ENCODE measurements at regions not wholly inside any gene's neighbourhood (a gene's known extent, or its start where the extent isn't known, plus 50 kb on each side); places are given as distances from the start of the nearest gene placed in this dataset.
"Not testable (repeated sequence)": the region's sequence is repeated elsewhere in the genome, so short reads cannot be mapped to it uniquely, and the experiment has no call there.

DNA sequence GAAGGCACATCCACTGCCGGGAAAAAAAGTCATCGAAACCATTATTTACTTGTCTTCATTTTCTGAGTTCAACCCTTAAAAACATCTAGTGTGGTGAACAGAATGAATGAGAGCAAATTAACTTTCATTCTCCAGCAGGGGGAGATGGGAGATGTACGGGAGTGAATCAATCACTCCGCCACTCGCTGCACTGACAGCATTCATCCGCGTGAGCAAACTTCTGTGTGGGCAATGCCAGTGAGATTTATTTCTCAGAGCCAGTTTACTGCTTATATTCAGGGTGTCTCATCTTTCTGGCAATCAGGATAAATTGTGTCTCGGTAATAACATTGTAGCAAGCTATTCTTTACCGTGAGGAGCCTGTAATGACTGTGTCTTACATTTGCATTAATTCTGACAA, 463.6 kb upstream of the MIS18BP1 start:
- no peak for DNase-seq (ENCODE audit: low spot score)

DNA sequence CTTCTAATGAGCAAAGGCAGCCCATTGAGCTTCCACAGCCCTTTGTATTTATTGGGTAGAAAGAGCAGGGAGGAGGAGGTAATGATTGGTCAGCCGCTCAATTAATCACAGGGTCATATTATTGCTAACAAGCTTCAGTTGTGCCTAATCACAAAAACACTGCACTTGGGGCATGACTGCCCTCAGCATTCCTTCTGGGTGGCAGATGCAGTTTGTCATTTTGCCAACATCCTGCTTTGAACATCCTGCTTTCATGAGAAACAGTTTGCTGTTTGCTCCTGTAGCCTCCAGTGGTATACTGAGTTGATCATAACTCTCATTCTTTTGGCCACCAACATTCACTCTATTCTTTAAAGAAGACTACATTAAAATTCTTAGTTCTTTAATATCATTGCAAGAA, 462.9 kb upstream of the MIS18BP1 start:
- DNase-seq (ENCODE audit: low spot score) = no peak

DNA sequence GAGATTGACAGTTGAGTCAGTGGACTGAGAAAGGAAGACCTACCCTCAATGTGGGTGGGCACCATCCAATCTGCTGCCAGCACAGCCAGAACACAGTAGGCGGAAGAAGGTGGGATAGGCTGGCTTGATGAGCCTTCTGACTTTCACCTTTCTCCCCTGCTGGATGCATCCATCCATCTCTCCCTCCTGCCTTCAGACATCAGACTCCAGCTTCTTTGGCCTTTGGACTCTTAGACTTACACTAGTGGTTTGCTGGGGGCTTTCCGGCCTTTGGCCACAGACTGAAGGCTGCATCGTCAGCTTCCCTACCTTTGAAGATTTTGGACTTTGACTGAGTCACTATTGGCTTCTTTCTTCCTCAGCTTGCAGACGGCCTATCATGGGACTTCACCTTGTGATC, 456.5 kb upstream of the MIS18BP1 start:
- DNase-seq (ENCODE audit: low spot score) = no peak

DNA sequence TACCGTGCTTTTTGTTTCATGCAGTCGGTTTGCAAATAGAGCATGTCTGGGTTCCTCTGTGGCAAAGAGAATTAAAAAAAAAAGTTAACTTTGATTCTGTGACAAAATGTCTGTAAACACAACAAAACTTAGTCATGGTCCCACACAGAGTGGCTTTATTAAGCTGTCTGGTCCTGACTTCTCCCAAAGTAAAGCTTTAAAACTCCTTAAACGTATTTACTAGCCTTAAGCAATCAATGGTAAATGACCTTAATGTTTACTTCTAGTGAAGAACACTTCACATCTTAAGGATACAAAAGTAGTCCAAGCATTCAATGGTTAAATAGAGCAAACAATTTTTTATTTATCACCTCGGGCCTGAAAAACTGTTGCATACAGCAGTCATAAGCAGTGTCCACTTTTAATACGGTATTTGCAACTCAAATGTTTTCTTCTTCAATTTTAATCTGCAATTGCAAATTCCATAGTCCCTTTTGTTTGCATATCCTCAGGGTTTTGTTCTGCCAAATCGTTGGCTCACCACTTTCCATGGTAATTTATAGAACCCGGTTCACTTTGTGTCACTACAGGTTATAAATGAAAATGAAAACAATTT, 453.0 kb upstream of the MIS18BP1 start:
- DNase-seq (ENCODE audit: low spot score) = no peak

DNA sequence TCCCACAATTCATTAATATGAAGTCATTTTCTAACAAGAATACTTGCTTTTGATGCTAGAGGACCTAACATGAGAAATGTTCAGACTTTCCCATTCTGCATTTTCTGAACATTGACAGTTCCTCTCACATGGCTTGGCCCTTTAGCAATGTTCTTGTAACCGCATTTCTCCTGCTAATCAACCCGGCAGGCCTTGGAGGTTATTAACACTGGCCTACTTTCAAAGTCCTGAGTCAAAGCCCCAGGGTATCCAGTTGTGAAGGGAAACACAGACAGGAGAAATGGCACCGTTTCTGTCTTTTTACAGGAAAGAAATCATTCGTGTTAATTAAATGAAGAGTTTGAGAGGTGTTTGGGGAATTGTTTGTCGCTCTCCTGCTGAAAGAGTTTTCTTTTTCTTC, 446.5 kb upstream of the MIS18BP1 start:
- no peak for DNase-seq (ENCODE audit: low spot score)

DNA sequence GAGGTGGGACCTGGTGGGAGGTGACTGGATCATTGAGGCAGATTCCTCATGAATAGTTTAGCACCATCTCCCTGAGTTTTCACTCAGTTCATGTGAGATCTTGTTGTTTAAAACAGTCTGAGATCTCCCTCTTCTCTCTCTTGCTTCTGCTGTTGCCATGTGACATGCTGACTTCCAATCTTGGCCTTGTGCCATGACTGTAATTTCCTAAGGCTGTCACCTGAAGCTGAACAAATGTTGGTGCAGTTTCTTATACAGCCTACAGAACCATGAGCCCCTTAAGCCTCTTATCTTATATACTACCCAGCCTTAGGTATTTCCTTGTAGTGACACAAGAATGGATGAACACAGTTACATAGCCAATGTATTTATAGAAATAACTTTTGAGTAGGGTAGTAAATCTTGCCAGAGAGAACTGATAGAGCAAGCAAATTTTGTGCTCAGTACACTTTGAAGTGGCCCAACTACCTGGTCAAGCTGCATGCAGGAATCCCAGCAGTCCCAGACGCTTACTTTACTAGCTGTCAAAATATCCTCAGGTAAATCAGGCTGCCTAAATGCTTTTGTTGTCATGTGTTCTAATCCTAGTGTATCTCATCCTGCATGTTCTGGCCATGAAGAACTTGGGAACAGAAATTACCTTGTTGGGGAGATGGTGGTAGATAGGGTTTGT, 445.6 kb upstream of the MIS18BP1 start:
- no peak for DNase-seq (ENCODE audit: low spot score)

DNA sequence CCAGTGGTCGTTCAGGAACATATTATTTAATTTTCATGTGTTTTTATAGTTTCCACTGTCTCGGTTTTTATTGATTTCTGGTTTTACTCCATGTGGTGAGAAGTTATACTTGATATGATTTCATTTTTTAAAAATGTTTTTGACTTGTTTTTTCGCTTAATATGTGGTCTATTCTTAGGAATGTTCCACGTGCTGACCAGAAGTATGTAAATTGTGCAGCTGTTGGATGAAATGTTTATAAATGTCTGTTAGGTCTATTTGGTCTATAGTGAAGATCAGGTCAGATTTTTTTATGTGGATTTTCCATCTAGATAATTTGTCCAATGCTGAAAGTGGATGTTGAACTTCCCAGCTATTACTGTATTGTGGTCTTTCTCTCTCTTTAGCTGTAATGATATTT, 433.8 kb upstream of the MIS18BP1 start:
- DNase-seq (ENCODE audit: low spot score) = no peak

DNA sequence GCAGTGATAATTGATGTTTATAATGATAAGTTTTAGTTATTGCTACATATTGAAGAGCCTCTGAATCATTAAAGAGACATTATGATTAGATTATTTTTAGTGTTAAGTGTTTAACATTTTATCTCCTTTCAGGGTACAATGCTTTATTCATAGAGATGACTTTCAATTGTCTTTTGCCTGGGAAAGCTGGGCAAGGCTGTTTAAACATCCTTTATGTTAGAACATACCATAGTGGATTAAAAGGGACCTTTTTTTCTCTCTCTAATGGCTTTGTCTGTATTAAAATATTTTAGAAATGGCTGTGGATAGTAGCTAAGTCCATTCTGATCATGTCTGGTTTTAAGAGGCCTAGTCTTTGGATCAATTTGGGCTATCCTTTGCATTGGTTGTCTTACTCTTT, 427.5 kb upstream of the MIS18BP1 start:
- no peak for DNase-seq (ENCODE audit: low spot score)

DNA sequence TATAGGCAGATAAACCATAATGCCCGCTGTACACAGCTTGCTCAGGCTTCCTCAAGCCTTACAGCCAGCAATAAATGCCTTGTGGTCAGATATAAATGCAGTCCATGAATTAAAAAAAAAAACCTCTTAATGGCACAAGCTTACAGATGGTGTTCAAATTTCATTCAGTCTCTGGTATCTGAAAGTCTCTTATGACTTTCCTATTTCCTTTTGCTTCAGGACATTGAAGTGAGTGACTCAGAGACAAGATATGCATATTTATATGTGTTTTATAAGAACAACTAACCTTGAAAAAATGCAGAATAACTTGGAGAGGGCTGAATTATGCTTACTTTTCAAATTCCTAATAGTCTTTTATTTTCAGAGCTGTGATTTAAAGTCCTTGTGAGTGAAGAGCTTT, 426.9 kb upstream of the MIS18BP1 start:
- DNase-seq (ENCODE audit: low spot score) = no peak

DNA sequence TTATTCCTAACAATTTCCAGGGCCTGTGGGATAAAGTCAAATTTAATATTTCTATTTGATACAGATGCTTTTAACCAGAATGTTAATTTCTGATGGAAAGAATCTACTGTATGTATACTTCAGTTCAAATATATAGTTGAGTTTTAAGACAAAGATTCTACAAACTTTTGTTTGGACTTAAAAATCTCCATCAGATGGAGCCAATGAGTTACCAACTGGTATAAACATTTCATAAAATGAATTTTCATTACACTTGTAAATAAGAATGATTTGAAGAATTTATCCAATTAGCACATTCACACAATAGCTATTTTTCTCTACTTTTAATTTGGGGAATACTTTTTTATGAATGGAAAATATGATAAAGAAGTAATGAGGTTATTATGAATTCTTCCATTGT, 425.2 kb upstream of the MIS18BP1 start:
- no peak for DNase-seq (ENCODE audit: low spot score)

DNA sequence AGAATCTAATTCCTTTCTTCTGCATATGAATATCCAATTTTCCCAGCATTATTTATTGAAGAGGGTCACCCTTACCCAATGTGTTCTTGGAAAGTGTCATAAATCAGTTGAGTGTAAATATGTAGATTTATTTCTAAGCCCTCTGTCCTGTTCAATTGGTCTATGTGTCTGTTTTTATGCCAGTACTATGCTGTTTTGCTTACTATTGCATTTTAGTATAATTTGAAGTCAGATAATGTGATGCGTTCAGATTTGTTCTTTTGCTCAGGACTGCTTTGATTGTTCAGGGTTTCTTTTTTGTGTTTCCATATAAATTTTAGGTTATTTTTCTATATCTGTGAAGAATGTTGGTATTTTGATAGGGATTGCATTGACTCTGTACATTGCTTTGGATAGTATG, 420.4 kb upstream of the MIS18BP1 start:
- DNase-seq (ENCODE audit: low spot score) = no peak

DNA sequence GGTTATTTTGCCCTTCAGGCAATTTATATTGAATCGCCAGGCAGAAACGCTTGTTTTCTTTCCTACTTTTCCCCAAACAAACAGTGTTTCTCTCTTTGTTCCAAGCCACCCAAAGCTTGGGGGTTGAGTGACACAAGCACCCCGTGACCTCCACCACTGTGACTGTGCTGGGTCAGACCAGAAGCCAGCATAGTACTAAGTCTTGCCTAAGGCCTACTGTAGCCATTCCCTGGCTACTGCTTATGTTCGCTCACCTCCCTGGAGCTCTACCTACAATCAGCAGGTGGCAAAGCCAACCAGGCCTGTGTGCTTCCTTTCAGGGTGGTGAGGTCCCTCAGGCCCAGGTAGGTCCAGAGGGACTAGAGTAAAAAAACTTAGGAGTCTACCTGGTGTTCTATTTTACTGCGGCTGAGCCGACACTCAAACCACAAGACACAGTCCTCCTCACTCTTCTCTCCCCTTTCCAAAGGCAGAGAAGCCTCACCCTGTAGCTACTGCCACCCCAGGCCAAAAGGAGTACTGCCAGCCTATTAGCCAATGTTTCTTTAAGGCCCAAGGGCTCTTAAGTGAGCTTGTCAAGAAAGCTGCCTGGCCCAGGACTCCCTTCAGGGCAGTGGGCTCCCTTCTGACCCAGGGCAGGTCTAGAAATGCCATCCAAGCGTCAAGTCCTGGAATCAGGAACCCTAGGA, 411.8 kb upstream of the MIS18BP1 start:
- no peak for DNase-seq (ENCODE audit: low spot score)

DNA sequence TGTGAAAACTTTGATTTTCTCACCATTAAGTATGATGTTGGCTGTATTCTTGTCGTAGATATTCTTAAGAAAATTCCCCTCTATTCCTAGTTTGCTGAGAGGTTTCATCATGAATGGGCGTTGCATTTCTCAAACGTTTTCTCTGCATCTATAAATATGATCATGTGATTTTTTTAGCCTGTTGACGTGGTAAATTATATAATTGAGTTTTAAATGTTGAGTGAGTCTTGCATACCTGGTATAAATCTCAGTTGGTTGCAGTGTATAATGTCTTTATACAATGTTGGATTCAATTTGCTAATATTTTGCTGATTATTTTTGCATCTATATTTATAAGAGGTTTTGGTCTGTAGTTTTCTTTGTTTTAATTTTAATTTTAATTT, 405.9 kb upstream of the MIS18BP1 start:
- DNase-seq (ENCODE audit: low spot score) = no peak

DNA sequence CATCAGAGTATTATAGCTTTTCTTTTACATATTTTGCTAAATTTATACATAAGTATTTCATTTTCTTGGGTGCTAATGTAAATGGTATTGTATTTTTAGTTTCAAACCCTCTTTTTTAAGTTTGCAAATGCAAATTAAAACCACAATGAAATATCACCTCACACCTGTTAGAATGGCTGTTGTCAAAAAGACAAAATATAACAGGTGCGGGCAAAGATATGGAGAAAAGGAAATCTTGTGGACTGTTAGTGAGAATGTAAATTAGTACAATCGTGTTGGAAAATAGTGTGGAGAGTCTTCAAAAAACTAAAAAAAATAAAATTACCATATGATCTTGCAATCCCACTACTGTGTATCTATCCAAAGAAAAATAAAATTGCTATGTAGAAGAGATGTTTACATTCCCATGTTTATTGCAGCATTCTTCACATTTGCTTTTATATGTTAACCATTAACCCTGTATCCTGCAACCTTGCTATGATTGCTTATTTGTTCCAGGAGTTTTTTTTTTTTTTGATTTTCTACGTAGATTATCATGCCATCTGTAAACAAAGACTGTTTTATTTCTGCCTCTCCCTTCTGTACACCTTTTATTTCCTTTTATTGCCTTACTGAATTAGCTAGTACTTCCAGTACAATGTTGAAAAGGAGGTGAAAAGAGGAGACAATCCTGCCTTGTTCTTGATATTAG, 405.4 kb upstream of the MIS18BP1 start:
- DNase-seq (ENCODE audit: low spot score) = no peak

DNA sequence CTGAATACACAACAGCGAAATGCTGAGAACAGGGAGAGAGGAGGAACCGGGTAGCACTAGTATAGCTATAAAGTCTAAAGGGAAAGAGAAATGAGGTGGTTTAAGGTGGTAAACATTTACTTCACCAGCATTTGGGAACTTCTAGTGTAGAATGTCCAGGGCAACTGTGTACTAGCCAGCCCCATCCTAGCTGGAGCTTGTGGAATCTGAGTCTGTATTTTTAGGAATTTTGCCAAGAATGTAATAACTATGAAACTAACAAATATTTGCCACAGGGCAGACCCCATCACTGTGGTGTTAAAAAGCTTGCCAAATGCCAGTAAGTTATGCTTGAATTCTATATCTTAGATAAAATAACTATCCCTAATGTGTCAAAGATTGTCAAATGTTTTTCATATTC, 398.9 kb upstream of the MIS18BP1 start:
- no peak for DNase-seq (ENCODE audit: low spot score)

DNA sequence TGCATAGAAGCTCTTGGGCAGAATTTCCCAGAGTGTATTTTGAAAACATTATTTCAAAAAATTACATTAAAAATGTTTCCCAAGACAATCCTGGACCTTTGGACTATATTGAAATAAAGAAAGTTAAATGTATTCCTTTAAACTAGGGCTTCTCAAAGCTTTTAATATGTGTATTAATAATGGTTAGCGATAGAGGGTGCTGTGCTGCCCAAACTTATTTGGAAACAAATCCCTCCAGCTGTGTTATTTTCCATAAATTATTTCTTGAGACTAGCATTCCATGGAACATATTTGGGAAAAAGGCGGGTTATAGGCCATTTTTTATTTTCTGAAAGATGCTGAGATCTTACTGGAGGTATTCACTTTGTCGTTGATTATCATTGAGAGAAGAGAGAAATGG, 397.8 kb upstream of the MIS18BP1 start:
- no peak for DNase-seq (ENCODE audit: low spot score)

DNA sequence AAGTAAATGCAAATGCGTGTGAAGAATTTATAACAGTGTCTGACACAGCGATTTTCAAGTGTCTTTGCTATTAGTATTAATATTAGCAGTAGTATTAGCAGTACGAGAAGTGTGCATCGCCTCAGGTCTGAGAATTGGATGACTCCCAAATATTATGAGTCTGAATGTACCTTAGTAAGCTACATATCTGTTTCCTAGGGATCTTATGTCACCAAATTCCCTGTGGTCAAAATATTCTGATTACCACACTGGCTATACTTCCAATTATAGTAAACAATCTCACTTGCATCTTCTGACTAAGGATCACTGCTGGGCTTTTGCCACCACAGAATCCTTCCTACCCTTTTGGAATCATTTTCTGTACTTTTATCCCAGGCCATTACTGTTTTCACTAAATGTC, 396.0 kb upstream of the MIS18BP1 start:
- DNase-seq (ENCODE audit: low spot score) = no peak

DNA sequence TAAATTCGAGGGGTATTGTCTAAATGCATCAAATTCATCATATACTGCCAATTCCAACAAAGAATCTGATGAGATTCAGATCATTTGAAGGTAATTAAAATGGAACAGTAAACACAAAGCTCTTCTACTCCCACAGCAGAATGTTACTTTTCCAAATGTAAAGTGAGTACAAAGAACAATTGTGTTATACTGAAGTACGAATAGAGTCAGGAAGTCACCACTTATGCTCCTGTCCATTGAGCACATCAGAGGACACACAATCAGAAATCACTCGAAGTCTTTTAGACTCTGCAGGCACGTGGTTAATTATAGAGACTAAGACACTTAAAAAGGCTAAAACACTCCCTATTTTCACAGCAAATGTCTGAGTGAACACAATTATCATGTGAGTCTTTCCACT, 388.5 kb upstream of the MIS18BP1 start:
- DNase-seq (ENCODE audit: low spot score) = no peak

DNA sequence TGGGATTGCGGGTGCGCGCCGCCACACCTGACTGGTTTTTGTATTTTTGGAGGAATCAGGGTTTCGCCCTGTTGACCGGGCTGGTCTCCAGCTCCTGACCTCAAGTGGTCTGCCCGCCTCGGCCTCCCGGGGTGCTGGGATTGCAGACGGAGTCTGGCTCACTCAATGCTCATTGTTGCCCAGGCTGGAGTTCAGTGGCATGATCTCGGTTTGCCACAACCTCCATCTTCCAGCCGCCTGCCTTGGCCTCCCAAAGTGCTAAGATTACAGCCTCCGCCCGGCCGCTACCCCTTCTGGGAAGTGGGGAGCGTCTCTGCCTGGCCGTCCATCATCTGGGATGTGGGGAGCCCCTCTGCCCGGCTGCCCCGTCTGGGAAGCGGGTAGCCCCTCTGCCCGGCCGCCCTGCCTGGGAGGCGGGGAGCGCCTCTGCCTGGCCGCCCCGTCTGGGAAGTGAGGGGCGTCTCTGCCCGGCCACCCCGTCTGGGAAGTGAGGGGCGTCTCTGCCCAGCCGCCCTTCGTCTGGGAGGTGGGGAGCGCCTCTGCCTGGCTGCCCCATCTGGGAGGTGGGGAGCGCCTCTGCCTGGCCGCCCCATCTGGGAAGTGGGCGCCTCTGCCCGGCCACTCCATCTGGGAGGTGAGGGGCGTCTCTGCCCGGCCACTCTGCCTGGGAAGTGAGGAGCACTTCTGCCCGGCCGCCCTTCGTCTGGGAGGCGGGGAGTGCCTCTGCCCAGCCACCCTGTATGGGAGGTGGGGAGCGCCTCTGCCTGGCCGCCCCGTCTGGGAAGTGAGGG, 381.8 kb upstream of the MIS18BP1 start:
- not testable (repeated sequence) for DNase-seq (ENCODE audit: low spot score)

DNA sequence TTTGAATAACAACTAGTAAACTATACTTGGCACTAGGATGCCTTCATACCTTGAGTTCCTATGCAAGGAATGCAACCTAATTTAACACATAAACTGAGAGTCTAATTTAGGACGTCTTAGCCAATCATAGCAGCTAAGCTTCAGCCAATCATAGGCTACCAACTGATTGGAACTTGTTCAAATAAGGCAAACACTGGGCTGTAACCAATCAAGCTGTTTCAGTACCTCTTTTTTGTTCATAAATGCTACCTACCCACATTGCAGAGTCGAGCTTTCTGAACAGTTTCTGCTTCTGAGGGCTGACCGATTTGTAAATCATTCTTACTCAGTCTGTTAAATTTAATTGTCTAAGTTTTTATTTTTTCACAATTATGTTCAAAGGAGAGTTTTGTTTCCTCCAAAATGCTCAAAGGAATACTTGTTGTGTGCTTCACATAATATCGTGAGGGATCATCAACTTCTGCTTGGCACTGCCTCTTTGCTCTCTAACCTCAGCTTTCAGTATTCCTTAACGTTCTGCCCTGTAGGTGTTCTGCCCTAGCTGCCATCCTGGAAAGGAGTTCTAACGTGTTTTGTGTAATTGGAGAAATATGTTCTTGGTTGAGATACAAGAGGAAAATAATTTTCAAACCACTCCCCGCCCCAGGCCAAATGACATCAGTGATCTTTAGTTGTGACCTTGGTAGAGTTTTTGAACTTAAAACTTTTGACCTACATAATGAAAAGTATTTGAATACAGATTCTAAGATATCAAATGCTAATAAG, 380.4 kb upstream of the MIS18BP1 start:
- DNase-seq (ENCODE audit: low spot score) = no peak

DNA sequence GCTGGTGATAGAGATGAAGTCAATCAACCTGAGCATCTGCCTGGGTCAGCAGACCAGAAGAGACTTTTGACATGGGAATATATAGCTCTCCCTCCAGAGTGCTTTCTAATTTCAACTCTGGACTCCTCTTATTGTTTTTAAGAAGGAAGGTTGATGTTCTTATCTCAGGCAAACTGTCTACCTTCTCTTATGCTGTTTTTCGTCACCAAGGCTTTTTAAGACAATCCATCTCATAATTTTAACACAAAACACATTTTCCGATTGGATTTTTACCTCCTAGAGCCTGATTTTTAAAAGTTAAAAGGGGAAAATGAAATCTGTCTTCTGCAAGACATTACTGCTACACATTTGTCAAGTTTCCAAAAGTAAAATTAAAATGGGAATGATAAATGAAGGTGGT, 368.7 kb upstream of the MIS18BP1 start:
- no peak for DNase-seq (ENCODE audit: low spot score)

DNA sequence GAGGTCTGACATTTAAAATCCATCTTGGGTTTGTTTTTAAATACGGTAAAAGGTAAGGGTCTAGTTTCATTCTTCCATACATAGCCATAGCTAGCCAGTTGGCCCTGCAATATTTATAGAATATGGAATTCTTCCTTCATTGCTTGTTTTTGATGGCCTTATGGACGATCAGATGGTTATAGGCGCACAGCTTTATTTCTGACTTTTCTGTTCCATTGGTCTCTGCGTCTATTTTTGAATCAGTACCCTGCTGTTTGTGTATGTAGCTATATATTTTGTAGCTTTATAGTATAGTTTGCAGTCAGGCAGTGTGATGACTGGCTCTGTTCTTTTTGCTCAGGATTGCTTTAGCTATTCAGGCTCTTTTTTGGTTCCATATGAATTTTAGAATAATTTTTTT, 366.8 kb upstream of the MIS18BP1 start:
- DNase-seq (ENCODE audit: low spot score) = no peak

Measured in hematopoietic multipotent progenitor cell treated with erythropoietin and hydrocortisone succinate and interleukin-3 and kit ligand, for 17 days (in vitro differentiated cells).